Urothelium cell line (cell line): ENCODE measurements at regions not wholly inside any gene's neighbourhood (a gene's known extent, or its start where the extent isn't known, plus 50 kb on each side); places are given as distances from the start of the nearest gene placed in this dataset.

Experiments
- DNase-seq: peaks from one replicate; pipeline ENCODE4 v3.0.0; 2011; ENCODE audit warnings: low spot score, mixed read lengths
- FAIRE-seq: peaks from 2 replicates; lab custom pipeline; 2011; peaks lifted over from hg19 to GRCh38; lab: Jason Lieb, UNC

DNA sequence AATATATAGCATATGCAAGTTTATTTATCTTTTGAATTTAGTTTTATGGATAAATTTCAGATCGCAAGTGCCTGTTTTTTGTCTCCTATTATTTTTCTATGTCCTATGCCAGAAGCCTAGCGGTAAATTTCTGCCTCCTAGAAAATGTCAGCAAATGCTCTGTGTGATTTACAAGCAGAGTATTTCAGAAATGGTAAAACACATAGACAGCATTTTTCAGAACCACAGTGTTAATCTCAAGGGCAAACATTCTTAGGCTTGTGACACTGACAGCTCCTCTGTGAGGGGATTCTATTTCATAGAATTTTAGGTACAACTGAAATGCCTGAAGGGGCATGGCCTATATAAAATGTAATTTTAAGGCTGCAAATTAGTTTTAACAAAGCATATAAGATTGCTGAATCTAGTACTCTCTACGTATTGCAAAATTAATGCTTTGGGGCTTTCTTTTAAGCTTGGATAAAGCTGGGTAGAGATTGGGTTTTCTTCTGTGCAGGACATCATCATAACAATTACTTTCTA, 89.9 kb upstream of the PTCHD4 start:
- no peak for DNase-seq
- no peak for FAIRE-seq

DNA sequence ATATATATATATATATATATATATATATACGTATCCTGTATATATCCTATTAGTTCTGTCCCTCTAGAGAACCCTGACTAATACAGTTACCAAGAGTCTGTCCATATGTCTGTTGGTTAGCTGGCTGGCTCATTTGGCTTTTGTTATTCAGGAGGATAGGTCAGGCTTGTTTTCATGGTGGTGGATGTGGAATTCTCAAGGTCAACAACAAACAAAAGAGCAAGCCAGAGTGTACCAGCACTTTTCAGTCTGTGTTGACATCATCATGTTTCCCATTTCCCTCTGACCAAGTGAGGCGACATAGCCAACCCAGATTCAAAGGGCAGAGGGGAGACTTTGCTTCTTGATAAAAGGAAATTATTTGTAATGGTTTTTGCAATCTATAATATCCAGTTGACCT, 88.5 kb upstream of the PTCHD4 start:
- FAIRE-seq (no peak), DNase-seq (no peak)

DNA sequence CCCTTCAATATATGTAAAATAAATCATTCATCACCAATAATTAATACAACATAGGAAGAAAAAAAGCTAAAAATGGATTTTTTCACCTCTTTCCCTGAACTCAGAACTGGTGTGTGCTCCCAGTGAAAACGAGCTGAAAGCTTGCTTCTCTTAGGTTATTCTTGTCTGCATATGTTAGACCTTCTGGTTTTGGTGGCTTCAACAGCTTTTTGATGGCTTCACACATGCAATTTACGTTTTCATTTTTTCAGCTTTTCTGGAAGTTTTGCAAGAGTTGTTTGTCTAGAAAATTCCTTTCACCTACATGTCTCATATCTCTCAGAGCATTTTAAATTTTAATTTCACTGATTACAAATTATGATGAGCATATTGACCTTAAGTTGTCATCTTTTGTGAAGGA, 86.9 kb upstream of the PTCHD4 start:
- no peak for FAIRE-seq
- no peak for DNase-seq

DNA sequence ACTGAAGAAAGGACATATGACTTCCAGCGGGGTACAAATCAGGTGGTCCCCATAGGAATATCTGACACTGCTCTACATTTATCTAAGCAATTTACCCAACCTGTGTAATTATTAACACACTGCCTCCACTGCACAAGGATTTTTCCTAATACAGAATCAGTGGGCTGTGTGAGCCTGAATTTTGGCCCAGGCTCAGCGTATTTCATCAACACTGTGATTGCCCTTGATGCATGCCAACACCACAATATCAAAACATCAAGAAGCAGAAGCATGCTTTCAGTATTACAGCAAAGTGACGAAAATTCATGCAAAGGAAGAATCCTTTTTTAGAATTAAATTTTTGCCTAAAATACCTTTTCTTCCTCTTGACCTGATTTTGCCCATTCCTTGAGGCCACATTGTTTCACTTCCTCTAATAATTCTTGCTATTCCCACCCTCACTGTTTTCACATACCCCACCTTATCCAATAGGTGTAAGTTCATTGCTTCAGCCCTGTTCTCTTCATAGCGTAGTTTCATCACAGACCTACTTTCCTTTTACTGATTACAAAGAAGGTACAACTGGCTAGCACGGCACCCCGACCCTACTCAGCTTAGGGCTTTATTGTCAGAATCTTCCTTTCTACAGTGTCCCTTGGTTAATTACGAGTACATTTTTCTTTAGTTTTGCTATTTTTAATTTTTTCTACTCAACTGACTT, 83.7 kb upstream of the PTCHD4 start:
- DNase-seq = no peak
- no peak for FAIRE-seq

DNA sequence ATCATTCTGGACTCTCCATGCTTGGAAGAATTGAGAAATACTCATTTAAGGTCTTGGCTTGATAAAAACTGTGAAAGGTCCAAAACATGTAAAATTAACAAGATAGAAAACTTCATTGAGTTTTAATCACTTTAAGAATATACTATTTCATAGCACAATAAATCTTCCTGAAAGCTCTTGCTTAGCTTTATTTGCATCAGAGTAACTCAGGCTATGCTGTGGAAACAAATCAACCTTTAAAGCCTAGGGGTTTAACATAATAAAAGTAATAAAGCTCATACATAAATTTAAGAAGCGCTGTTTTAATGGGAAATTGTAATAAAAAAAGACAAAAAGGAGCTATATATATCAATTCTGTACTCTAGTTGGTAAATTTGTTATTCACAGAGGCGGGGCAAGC, 77.2 kb upstream of the PTCHD4 start:
- DNase-seq = no peak
- FAIRE-seq = no peak

DNA sequence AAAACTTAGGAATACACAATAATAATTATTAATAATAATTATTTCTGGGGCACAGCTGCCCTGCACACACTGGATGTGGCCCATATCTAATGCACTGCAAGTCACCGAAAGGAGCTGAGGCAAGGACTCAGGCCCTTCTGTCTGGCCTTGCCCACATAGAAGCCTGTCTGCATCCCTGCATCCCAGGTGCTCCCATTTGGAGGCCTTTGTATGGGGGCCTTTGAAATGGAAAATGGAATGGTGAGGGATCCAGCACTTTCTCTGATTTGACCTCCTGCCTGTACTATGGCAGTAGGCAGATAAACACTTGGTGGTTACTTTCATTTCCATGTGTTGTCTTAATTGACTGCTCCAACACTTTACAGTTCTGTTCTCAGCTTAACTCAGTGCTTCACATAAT, 75.7 kb upstream of the PTCHD4 start:
- FAIRE-seq (no peak), DNase-seq (no peak)

DNA sequence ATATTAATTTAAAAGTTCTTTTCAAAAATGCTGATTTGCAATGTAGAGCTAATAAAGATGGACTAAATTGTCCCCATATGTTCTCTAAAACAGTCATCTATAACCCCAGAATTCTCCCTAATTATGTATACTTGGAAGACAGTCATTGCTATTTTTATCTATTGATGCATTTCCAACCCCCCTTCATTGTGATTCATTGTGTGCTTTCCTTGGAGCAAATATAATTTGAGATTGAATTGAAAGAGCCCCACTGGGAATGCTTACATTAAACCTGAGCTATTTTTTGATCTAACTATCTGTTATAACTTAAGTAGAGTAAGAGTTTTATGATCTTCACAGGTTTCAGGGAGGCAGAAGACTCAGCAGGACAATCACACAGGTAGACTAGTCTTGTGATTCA, 73.7 kb upstream of the PTCHD4 start:
- FAIRE-seq = no peak
- DNase-seq = no peak

DNA sequence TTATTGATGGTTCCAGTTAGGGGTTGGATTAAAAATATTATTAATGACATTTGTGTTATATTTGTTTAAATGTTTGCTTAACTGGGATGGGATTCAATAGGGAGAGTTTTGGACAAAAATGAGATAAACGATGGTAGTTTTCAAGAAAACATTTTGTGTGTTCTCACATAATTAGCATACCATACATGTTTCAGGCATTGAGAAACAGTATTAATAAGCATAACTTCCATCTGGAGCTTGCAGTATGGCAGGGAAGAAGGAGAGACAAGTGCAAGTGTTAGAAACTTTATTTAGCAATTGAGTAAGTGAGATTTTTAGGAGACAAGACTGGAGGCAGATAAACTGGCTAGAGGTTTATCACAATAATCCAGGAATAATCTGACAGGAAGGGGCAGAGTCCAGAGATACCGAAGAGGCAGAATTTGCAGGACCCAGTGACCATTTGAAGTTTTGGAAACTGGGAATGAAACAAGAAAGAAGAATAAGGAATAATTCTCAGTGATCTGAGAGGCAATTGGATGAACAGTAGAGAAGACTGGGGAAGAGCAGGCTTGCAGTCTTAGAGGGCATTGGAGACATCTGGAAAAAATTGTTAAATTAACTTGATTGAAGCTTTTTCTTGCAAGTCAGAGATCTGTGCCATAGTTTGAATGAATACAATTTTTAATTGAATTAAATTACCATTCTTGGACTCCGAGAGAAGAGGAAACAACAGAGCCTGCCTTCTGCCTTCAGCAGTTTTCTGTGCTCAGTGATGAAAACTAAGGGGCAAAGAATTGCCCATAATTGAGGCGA, 73.0 kb upstream of the PTCHD4 start:
- DNase-seq = no peak
- no peak for FAIRE-seq

DNA sequence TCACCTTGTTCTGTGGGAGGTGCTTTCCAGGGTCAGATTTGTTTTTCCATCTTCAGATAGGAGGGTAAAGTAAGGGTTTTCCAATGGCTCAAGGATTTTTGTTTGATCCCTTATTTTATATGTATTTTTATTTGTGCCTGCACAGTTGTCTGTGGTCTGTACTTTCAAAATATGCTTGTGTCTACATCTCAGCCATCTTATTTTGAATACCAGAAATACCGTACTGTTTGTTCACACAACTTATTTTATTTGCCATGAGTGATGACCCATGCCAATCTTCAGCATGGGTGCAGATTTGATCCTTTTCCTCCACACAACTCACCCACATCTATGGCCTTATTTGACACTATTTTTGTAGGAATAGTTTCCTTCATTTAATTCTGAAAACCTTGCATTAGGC, 72.2 kb upstream of the PTCHD4 start:
- no peak for DNase-seq
- no peak for FAIRE-seq

DNA sequence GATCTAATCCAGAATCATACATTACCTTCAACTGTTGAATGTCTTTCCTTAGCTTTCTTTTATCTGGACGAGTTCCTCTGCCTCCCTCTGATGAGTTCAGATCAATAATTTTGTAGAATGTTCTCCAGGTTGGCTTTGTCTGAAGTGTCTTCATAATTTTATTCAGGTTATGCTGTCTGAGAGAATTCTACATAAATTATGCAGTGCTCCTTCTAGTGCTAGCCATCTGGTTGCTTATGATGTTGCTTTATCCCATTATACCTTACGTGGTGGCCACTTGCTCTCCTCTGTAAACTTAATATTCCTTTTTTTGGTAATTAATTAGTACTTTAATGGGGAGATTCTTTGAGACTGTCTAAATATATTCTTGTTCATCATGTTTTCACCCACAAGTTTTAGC, 67.7 kb upstream of the PTCHD4 start:
- no peak for DNase-seq
- no peak for FAIRE-seq

DNA sequence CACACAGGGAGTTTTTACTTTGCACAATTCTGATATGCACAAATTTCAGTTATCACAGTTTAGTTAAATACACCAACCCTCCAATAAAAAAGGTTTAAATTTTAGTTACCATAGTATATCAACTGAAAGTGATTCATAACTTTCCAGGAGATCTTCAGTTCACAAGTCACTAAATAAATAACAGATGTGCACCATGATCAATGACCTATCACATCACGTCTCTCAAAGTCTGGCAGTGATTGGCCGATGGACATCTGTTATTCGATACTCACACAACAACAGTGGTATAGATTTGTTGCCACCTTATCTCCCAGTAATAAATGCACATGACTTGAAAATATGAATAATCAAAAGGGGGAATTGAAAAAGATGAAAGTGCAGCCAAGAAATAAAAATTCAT, 66.8 kb upstream of the PTCHD4 start:
- DNase-seq = no peak
- FAIRE-seq = no peak

DNA sequence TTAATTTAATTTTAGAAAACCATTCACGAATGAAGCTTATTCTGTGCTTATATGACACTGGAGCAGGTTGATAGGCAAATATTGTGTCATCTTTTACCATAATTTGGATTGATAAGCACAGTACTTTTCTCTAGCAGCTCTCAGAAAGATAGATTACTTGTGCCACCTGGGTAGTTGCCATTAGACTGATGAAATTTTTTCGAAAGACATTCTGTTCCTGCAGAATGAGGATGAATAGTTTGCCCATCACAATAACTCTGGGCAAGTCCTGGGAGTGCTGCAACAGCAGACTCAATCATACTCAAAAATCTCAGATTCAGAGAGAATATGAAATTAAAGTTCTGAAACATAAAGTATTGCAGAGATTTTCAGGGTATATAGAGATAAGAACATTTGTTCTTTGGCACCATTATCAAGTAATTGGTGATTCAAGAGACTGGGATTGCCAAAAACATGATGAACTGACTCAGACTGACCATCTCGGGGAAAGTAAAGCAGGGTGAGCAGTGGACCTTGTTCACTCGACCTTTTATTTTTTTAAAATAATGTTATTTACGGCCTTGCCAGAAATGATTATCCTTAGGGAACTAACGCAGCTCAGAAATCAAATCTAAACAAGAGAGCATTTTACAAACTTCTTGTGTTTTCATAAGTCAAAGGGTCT, 65.8 kb upstream of the PTCHD4 start:
- DNase-seq (no peak), FAIRE-seq (no peak)

DNA sequence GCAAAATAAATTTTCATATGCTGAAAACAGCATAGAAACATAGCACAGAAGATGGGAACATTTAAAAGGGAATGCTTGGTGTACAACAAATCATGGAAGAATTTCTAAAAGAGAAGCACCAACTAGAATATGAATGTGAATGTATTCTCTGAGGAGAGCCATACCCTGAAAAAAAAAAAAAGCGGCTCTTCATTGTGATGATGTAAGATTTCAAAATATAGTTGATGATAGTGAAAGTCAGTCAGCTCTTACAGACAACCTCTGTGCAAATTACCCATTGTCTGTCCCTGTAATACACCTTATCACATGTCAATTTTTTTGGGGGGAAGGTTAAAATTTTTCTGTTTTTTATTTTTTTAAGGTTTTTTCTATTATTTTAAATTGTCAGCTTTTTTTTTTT, 58.6 kb upstream of the PTCHD4 start:
- FAIRE-seq = no peak
- DNase-seq = no peak
